Stimulated activated CD8-positive, alpha-beta memory T cell treated with anti-CD3 and anti-CD28 coated beads, Interleukin-15, amount 100 ng/mL, for 48 hours (primary cell): ENCODE measurements at regions not wholly inside any gene's neighbourhood (a gene's known extent, or its start where the extent isn't known, plus 50 kb on each side); places are given as distances from the start of the nearest gene placed in this dataset.
"Not testable (repeated sequence)": the region's sequence is repeated elsewhere in the genome, so short reads cannot be mapped to it uniquely, and the experiment has no call there.

Source experiments
- DNase-seq, 2 donors: peaks; one replicate each; pipeline ENCODE4 v3.0.0-alpha.2; 2020; ENCODE audit warnings: low read depth in 2 of 2

- no peak for DNase-seq
Measured at GRCh38 chr10:108975459-108976058, 947.8 kb downstream of the XPNPEP1 start.

GRCh38 chr10:108970016-108970415, 953.3 kb downstream of the XPNPEP1 start:
- DNase-seq, result no peak

- no peak for DNase-seq
Measured at GRCh38 chr10:108966411-108966810, 956.9 kb downstream of the XPNPEP1 start.

- DNase-seq, result no peak
Measured at GRCh38 chr10:108966005-108966404, 957.3 kb downstream of the XPNPEP1 start.

GRCh38 chr10:108962172-108962571, 961.1 kb downstream of the XPNPEP1 start:
- DNase-seq, result no peak

- no peak for DNase-seq
Measured at GRCh38 chr10:108957681-108958080, 965.6 kb downstream of the XPNPEP1 start.

- no peak for DNase-seq
Measured at GRCh38 chr10:108956149-108956548, 967.2 kb downstream of the XPNPEP1 start.

GRCh38 chr10:108920029-108920428, 1003.3 kb downstream of the XPNPEP1 start:
- not testable (repeated sequence) for DNase-seq

GRCh38 chr10:108913300-108913699, 1010.0 kb downstream of the XPNPEP1 start:
- DNase-seq, result no peak

- no peak for DNase-seq
Measured at GRCh38 chr10:108911814-108912541, 1011.3 kb downstream of the XPNPEP1 start.

GRCh38 chr10:108908096-108908495, 1015.2 kb downstream of the XPNPEP1 start:
- no peak for DNase-seq

GRCh38 chr10:108905821-108906220, 1017.5 kb downstream of the XPNPEP1 start:
- DNase-seq, result no peak

GRCh38 chr10:108905171-108905570, 1018.1 kb downstream of the XPNPEP1 start:
- DNase-seq, result no peak

GRCh38 chr10:108904163-108904838, 1019.0 kb downstream of the XPNPEP1 start:
- no peak for DNase-seq

- DNase-seq, result no peak
Measured at GRCh38 chr10:108902619-108903285, 1020.6 kb downstream of the XPNPEP1 start.

- DNase-seq, result no peak
Measured at GRCh38 chr10:108901781-108902618, 1021.3 kb downstream of the XPNPEP1 start.

- no peak for DNase-seq
Measured at GRCh38 chr10:108899670-108900069, 1023.6 kb downstream of the XPNPEP1 start.

GRCh38 chr10:108894402-108895301, 1028.7 kb downstream of the XPNPEP1 start:
- DNase-seq, result no peak

GRCh38 chr10:108877095-108877561, 1046.2 kb downstream of the XPNPEP1 start:
- DNase-seq, result no peak

- DNase-seq, result no peak
Measured at GRCh38 chr10:108872854-108873253, 1050.5 kb downstream of the XPNPEP1 start.
